Neural crest cell (in vitro differentiated cells): ENCODE measurements at regions not wholly inside any gene's neighbourhood (a gene's known extent, or its start where the extent isn't known, plus 50 kb on each side); places are given as distances from the start of the nearest gene placed in this dataset.

Experiments used
- DNase-seq: peaks from one replicate; pipeline ENCODE4 v3.0.0; 2021; ENCODE audit warnings: low read depth, mixed read lengths, low spot score
- H3K27ac Mint-ChIP-seq: one replicate; pipeline ENCODE4 v1.8.0; 2021; ENCODE audit warnings: mild to moderate bottlenecking, mixed read lengths; ENCODE audit not compliant: unreplicated experiment
- H3K27me3 Mint-ChIP-seq: 2 replicates; pipeline ENCODE4 v1.8.0; 2021; ENCODE audit warnings: low read depth, mild to moderate bottlenecking, mixed read lengths
- H3K36me3 Mint-ChIP-seq: 2 replicates; pipeline ENCODE4 v1.8.0; 2021; ENCODE audit warnings: low read depth, mild to moderate bottlenecking, mixed read lengths
- H3K4me1 Mint-ChIP-seq: 2 replicates; pipeline ENCODE4 v1.8.0; 2021; ENCODE audit warnings: mixed read lengths
- H3K4me3 Mint-ChIP-seq: one replicate; pipeline ENCODE4 v1.8.0; 2021; ENCODE audit warnings: mild to moderate bottlenecking, mixed read lengths
- H3K9me3 Mint-ChIP-seq: 2 replicates; pipeline ENCODE4 v1.8.0; 2021; ENCODE audit warnings: mixed read lengths
- CTCF ChIP-seq: fragments of 200-600 bp; sonication (generic); conservative IDR thresholded peaks from 2 replicates; pipeline ENCODE4 v1.5.0; 2021; ENCODE audit warnings: antibody characterized with exemption, mild to moderate bottlenecking

DNA sequence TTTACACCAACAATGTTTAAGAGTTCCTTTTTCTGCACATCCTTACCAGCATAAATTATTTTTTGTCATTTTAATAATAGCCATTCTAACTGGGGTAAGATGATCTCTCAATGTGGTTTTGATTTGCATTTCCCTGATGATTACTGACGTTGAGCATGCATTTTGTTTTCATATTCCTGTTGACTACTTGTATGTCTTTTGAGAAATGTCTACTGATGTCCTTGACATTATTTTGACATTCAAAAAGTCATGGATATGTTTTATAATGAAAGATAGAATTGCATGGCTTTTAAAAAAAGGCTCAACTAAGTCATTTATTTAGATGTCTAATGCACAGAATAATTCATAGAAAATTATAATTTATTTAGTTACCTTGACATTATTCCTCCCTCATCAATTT, 381.6 kb upstream of the C9orf72 start:
- Mint-ChIP-seq H3K27me3 (no peaks in the 10 kb centered on the region), H3K4me1 (no peaks in the 10 kb centered on the region), H3K4me3 (no peak overlapping the region), H3K36me3 (no peaks in the 10 kb centered on the region), H3K9me3 (no peaks in the 10 kb centered on the region), H3K27ac (no peak overlapping the region)
- TF ChIP-seq CTCF, result no peak
- DNase-seq, result no peak

- no peak for TF ChIP-seq CTCF
- no peaks in the 10 kb centered on the region for H3K36me3 Mint-ChIP-seq
- H3K27me3 Mint-ChIP-seq, result no peaks in the 10 kb centered on the region
- no peak overlapping the region for H3K27ac Mint-ChIP-seq
- H3K4me3 Mint-ChIP-seq, result no peak overlapping the region
- no peaks in the 10 kb centered on the region for H3K4me1 Mint-ChIP-seq
- no peaks in the 10 kb centered on the region for H3K9me3 Mint-ChIP-seq
- no peak for DNase-seq
Measured at GRCh38 chr9:27963836-27964235, 390.6 kb upstream of the C9orf72 start.

DNA sequence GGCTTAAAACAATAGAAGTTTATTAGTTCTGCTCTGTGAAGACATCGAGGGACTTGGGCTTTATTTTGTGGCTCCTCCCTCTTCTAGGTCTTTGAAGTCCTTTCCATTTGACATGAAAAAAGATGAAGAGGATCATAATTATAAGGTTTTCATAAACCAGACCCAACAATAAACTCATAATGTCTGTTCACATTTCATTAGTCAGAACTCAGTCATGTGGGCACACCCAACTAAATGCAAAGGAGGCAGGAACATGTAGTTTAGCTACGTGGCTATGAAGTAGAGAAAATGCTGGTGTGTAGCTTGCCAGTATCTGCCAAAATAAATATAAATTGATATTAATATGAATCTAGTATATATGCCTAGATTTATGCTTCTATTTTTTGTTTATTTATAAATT, 393.9 kb upstream of the C9orf72 start:
- H3K27ac Mint-ChIP-seq, result no peak overlapping the region
- no peaks in the 10 kb centered on the region for H3K9me3 Mint-ChIP-seq
- DNase-seq, result no peak
- no peak overlapping the region for H3K4me3 Mint-ChIP-seq
- no peaks in the 10 kb centered on the region for H3K27me3 Mint-ChIP-seq
- no peaks in the 10 kb centered on the region for H3K4me1 Mint-ChIP-seq
- TF ChIP-seq CTCF, result no peak
- no peaks in the 10 kb centered on the region for H3K36me3 Mint-ChIP-seq

DNA sequence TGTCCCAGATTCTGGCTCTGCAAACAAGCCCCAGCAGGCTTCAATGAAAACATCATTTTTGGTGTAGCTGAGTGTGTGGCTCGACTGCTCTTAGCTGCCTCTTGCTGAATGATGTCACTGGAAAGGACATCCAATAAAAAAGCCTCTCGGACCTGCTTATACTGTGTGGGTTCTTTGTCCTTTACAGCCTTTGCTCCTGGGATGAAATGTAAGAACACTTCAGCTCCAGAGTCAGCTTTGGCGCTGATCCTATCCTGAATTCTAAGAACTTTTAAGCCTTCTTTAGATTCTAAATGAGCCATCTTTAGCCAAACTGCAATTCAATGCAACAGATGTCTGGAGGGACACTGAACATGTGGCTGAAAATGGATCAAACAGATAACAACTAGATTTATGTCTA, 404.6 kb upstream of the C9orf72 start:
- no peak overlapping the region for H3K4me3 Mint-ChIP-seq
- no peaks in the 10 kb centered on the region for H3K4me1 Mint-ChIP-seq
- no peak for DNase-seq
- TF ChIP-seq CTCF, result no peak
- no peak overlapping the region for H3K27ac Mint-ChIP-seq
- H3K36me3 Mint-ChIP-seq, result no peaks in the 10 kb centered on the region
- no peaks in the 10 kb centered on the region for H3K27me3 Mint-ChIP-seq
- H3K9me3 Mint-ChIP-seq, result no peaks in the 10 kb centered on the region

GRCh38 chr9:27985714-27986113, 412.4 kb upstream of the C9orf72 start:
- Mint-ChIP-seq H3K4me1 (no peaks in the 10 kb centered on the region), H3K9me3 (peaks cover 8% of the 10 kb centered on the region), H3K4me3 (no peak overlapping the region), H3K27me3 (no peaks in the 10 kb centered on the region), H3K36me3 (peaks cover 2% of the 10 kb centered on the region), H3K27ac (no peak overlapping the region)
- DNase-seq, result no peak
- TF ChIP-seq CTCF, result no peak

DNA sequence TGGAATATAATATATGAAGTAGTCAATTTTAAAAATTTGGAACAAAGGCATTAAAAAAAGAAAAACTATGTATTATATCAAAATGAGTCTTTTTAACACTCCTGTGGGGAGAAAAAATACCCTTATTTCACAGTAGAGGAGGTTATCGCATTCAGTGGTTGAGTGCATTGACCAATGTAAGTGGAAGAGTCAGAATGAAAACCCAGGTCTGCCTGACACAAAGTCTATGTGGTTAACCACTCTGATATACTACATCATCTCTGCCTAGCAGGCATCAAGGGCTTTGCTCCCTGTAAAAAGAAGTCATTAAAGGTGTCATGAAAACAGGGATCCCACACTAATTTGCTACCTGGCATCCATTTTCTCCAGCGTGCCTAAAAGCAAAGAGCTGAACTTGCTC, 417.2 kb upstream of the C9orf72 start:
- Mint-ChIP-seq H3K27me3 (no peaks in the 10 kb centered on the region), H3K27ac (no peak overlapping the region), H3K4me3 (no peak overlapping the region)

More for the DNA sequence above, 417.2 kb upstream of the C9orf72 start:
- Mint-ChIP-seq H3K4me1 (peaks cover 16% of the 10 kb centered on the region), H3K36me3 (peaks cover 2% of the 10 kb centered on the region), H3K9me3 (peaks cover 8% of the 10 kb centered on the region)
- DNase-seq, result no peak
- TF ChIP-seq CTCF, result no peak
